ENCODE measurements at regions not wholly inside any gene's neighbourhood (a gene's known extent, or its start where the extent isn't known, plus 50 kb on each side); places are given as distances from the start of the nearest gene placed in this dataset.

DNA sequence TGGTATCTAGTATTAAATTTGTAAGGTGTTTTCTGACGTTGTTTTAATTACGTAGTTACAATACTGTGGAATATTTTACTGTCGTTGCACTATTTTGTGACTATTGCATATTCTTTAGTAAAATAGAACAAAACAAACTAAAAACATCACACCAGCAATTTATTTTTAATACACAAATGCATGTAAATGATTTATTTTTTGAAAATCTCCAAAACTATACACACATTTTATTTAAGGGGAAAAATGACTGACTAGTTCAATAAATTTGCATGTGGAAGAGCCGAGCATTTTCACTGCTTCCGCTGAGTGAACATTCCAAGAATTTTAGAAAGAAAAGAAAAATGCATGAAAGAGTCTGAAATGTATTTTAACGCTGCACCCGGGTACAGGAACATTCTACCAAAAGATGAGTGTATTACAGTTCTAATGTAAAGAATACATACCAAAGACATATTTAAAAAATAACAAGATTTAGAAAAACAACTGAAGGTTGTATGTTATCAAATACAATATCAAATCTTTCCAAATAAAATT is 257.7 kb downstream of the MEIS1 start:
- H3K79me2 ChIP-seq (ENCODE audit: control insufficient read depth, insufficient read depth, low read length), result no peaks in the 10 kb centered on the region
- CTCF ChIA-PET, result interaction anchor here (1.2 kb wide), 1 partner anchor 8 kb away, joined by 3 read pairs; no protein-coding TSS in a partner anchor

More for the DNA sequence above, 257.7 kb downstream of the MEIS1 start:
- POLR2A ChIA-PET, result no interaction called here
- intact Hi-C loops (cut with micrococcal nuclease) (no loop called here), dilution Hi-C loops (cut with MboI; ENCODE audit: extremely low pct_ligation_motif_present, low sequenced_read_pairs) (no loop called here)
- H3K36me3 ChIP-seq (ENCODE audit: control insufficient read depth in 2 of 2, extremely low read depth in 1 of 2, insufficient read depth in 2 of 2, low read length in 2 of 2), result no peaks in the 10 kb centered on the region
- H3K9me3 ChIP-seq (replicated peaks; ENCODE audit: control insufficient read depth, insufficient read depth, low read length), result no peaks in the 10 kb centered on the region
- H3K4me3 ChIP-seq (replicated peaks in 1 of 3; ENCODE audit: insufficient read depth in 1 of 3, low read depth in 1 of 3, low read length in 3 of 3), result no peak overlapping the region
- no peak overlapping the region for H3K27ac ChIP-seq (ENCODE audit: insufficient read depth, low read depth, low read length)
- H3K9ac ChIP-seq (replicated peaks; ENCODE audit: extremely low read depth, insufficient read depth, low read length), result no peak overlapping the region
- no peaks in the 10 kb centered on the region for H3K9me1 ChIP-seq (replicated peaks; ENCODE audit: control insufficient read depth, extremely low read depth, insufficient read depth, low read length)
- no peak for TF ChIP-seq EZH2 (IDR thresholded peaks at IDR 0.05; ENCODE audit: borderline replicate concordance, low read depth, low read length, severe bottlenecking)
- TF ChIP-seq POLR2A (IDR thresholded peaks at IDR 0.05; ENCODE audit: low read depth, low read length), result no peak
- TF ChIP-seq GATA2 (IDR thresholded peaks at IDR 0.05; ENCODE audit: insufficient read depth, insufficient read length, low read depth, low read length), result no peak
- no peak for TF ChIP-seq FOS (IDR thresholded peaks at IDR 0.05; ENCODE audit: borderline replicate concordance, insufficient read depth, low read length)
- no peak for TF ChIP-seq MYC (IDR thresholded peaks at IDR 0.05; ENCODE audit: low read depth, low read length)
- TF ChIP-seq JUN (IDR thresholded peaks at IDR 0.05; ENCODE audit: borderline replicate concordance, insufficient read depth, insufficient read length, low read depth), result no peak
- TF ChIP-seq, protein P1, sequence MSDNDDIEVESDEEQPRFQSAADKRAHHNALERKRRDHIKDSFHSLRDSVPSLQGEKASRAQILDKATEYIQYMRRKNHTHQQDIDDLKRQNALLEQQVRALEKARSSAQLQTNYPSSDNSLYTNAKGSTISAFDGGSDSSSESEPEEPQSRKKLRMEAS (IDR thresholded peaks at IDR 0.05; ENCODE audit: insufficient read depth, insufficient read length), result no peak
- no peak for TF ChIP-seq POLR2AphosphoS5 (IDR thresholded peaks at IDR 0.05; ENCODE audit: insufficient read depth, low read depth, low read length)
- TF ChIP-seq, protein P2, sequence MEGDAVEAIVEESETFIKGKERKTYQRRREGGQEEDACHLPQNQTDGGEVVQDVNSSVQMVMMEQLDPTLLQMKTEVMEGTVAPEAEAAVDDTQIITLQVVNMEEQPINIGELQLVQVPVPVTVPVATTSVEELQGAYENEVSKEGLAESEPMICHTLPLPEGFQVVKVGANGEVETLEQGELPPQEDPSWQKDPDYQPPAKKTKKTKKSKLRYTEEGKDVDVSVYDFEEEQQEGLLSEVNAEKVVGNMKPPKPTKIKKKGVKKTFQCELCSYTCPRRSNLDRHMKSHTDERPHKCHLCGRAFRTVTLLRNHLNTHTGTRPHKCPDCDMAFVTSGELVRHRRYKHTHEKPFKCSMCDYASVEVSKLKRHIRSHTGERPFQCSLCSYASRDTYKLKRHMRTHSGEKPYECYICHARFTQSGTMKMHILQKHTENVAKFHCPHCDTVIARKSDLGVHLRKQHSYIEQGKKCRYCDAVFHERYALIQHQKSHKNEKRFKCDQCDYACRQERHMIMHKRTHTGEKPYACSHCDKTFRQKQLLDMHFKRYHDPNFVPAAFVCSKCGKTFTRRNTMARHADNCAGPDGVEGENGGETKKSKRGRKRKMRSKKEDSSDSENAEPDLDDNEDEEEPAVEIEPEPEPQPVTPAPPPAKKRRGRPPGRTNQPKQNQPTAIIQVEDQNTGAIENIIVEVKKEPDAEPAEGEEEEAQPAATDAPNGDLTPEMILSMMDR (IDR thresholded peaks at IDR 0.05; ENCODE audit: extremely low read depth in 1 of 2, insufficient read depth in 1 of 2, low read depth in 1 of 2, low read length in 2 of 2), result no peak
- DNase-seq (ENCODE audit: low read depth, low spot score) (no peak), FAIRE-seq (no peak)
- no TSS peak for BruUV-seq (replicated peaks)
- H4K20me1 ChIP-seq (replicated peaks; ENCODE audit: control insufficient read depth, extremely low read depth, insufficient read depth, low read length), result no peaks in the 10 kb centered on the region
- H3K27me3 ChIP-seq (ENCODE audit: control insufficient read depth in 2 of 2, insufficient read depth in 2 of 2, low read length in 2 of 2), result no peaks in the 10 kb centered on the region
- no peak overlapping the region for H3K4me2 ChIP-seq (ENCODE audit: insufficient read depth, low read length)
- no peaks in the 10 kb centered on the region for H3K4me1 ChIP-seq (ENCODE audit: control insufficient read depth, extremely low read depth, insufficient read depth, low read length)
- no peak overlapping the region for H2AFZ ChIP-seq (ENCODE audit: low read depth, low read length)

All from endothelial cell of umbilical vein (primary cell).